Liver (tissue), 8 donors: ENCODE measurements at regions not wholly inside any gene's neighbourhood (a gene's known extent, or its start where the extent isn't known, plus 50 kb on each side); places are given as distances from the start of the nearest gene placed in this dataset.

ENCODE experiments used
- DNase-seq: peaks from one replicate; pipeline ENCODE4 v3.0.0-alpha.2; 2017; ENCODE audit warnings: low spot score
- H3K27ac ChIP-seq, 2 donors: one replicate each; pipeline ENCODE4 v1.7.0; 2013; ENCODE audit warnings: inconsistent platforms in 2 of 2, low read length in 2 of 2, control low read depth in 1 of 2, low read depth in 1 of 2, mild to moderate bottlenecking in 1 of 2
- H3K27me3 ChIP-seq, 4 donors: one replicate each; pipeline versions ENCODE4 v1.6.1 to v1.7.0; 2013; ENCODE audit warnings: low read length in 3 of 4, inconsistent platforms in 1 of 4, mild to moderate bottlenecking in 1 of 4, moderate library complexity in 1 of 4; ENCODE audit not compliant: control insufficient read depth in 4 of 4, insufficient read depth in 4 of 4
- H3K36me3 ChIP-seq, 4 donors: one replicate each; pipeline versions ENCODE4 v1.6.1 to v1.7.0; 2013; ENCODE audit warnings: low read length in 3 of 4, mild to moderate bottlenecking in 3 of 4, low read depth in 1 of 4, moderate library complexity in 1 of 4; ENCODE audit not compliant: control insufficient read depth in 4 of 4, insufficient read depth in 3 of 4
- H3K4me1 ChIP-seq, 4 donors: one replicate each; pipeline versions ENCODE4 v1.6.1 to v1.7.0; 2013; ENCODE audit warnings: low read length in 3 of 4, mild to moderate bottlenecking in 3 of 4, moderate library complexity in 1 of 4; ENCODE audit not compliant: control insufficient read depth in 4 of 4, insufficient read depth in 4 of 4
- H3K4me3 ChIP-seq, 3 donors: one replicate each; pipeline versions ENCODE4 v1.6.1 to v1.7.0; 2013; ENCODE audit warnings: low read length in 3 of 3, control low read depth in 1 of 3, low read depth in 1 of 3, mild to moderate bottlenecking in 1 of 3
- H3K9ac ChIP-seq, 2 donors: one replicate each; pipeline ENCODE4 v1.7.0; 2013; ENCODE audit warnings: low read length in 2 of 2, mild to moderate bottlenecking in 2 of 2, moderate library complexity in 2 of 2, control low read depth in 1 of 2, low read depth in 1 of 2
- H3K9me3 ChIP-seq, 4 donors: one replicate each; pipeline versions ENCODE4 v1.6.1 to v1.7.0; 2013; ENCODE audit warnings: low read length in 3 of 4; ENCODE audit not compliant: control insufficient read depth in 4 of 4
- ATF3 ChIP-seq: IDR thresholded peaks from 2 replicates; pipeline ENCODE4 v1.6.1; 2016; ENCODE audit warnings: antibody characterized with exemption
- EGR1 ChIP-seq, 2 donors: IDR thresholded peaks; 2 replicates each; pipeline ENCODE4 v1.6.1; 2016 to 2018; ENCODE audit warnings: antibody characterized with exemption in 2 of 2, low read depth in 2 of 2
- FOXA1 ChIP-seq: IDR thresholded peaks from 2 replicates; pipeline ENCODE4 v1.6.1; 2016; ENCODE audit warnings: antibody characterized with exemption
- FOXA2 ChIP-seq: IDR thresholded peaks from 2 replicates; pipeline ENCODE4 v1.6.1; 2016; ENCODE audit warnings: antibody characterized with exemption
- GABPA ChIP-seq, 2 donors: IDR thresholded peaks in 1 of 2; conservative IDR thresholded peaks in 1 of 2; 2 replicates each; pipeline ENCODE4 v1.6.1; 2016; ENCODE audit warnings: antibody characterized with exemption in 2 of 2, mild to moderate bottlenecking in 1 of 2, moderate library complexity in 1 of 2
- HNF4A ChIP-seq, 2 donors: conservative IDR thresholded peaks; 2 replicates each; pipeline ENCODE4 v1.6.1; 2016; ENCODE audit warnings: antibody characterized with exemption in 2 of 2, mild to moderate bottlenecking in 2 of 2
- HNF4G ChIP-seq: IDR thresholded peaks from 2 replicates; pipeline ENCODE4 v1.6.1; 2016; ENCODE audit warnings: antibody characterized with exemption
- JUND ChIP-seq, 2 donors: IDR thresholded peaks; 2 replicates each; pipeline ENCODE4 v1.6.1; 2016; ENCODE audit warnings: antibody characterized with exemption in 2 of 2
- NR2F2 ChIP-seq: IDR thresholded peaks from 2 replicates; pipeline ENCODE4 v1.6.1; 2016; ENCODE audit warnings: antibody characterized with exemption
- RAD21 ChIP-seq, 2 donors: IDR thresholded peaks; 2 replicates each; pipeline ENCODE4 v1.6.1; 2016; ENCODE audit warnings: antibody characterized with exemption in 2 of 2, mild to moderate bottlenecking in 2 of 2
- REST ChIP-seq: IDR thresholded peaks from 2 replicates; pipeline ENCODE4 v1.6.1; 2016; ENCODE audit warnings: antibody characterized with exemption, mild to moderate bottlenecking
- RXRA ChIP-seq, 2 donors: IDR thresholded peaks; 2 replicates each; pipeline ENCODE4 v1.6.1; 2017 to 2018; ENCODE audit warnings: antibody characterized with exemption in 2 of 2, mild to moderate bottlenecking in 1 of 2
- SP1 ChIP-seq: IDR thresholded peaks from 2 replicates; pipeline ENCODE4 v1.6.1; 2018; ENCODE audit warnings: antibody characterized with exemption, mild to moderate bottlenecking
- TAF1 ChIP-seq: conservative IDR thresholded peaks from 2 replicates; pipeline ENCODE4 v1.6.1; 2016; ENCODE audit warnings: antibody characterized with exemption, mild to moderate bottlenecking
- YY1 ChIP-seq: IDR thresholded peaks from 2 replicates; pipeline ENCODE4 v1.6.1; 2016; ENCODE audit warnings: antibody characterized with exemption, mild to moderate bottlenecking
- WGBS: extraction: QIAGEN DNeasy Blood & Tissue Kit; methylation state at CpG from one replicate; pipeline ENCODE4 v1.1.7; 2013; 5-methylcytosine and 5-hydroxymethylcytosine counted together
- TF ChIP-seq, protein P1 (sequence below): fragments of 150-350 bp; IDR thresholded peaks from 2 replicates; pipeline ENCODE4 v1.5.1; 2017; ENCODE audit warnings: improper control_type of control experiment, low read depth, low read length; ENCODE audit not compliant: missing input control
- TF ChIP-seq, protein P2 (sequence below): IDR thresholded peaks from 2 replicates; pipeline ENCODE4 v1.6.1; 2016; ENCODE audit warnings: antibody characterized with exemption
- TF ChIP-seq, protein P3 (sequence below): IDR thresholded peaks from 2 replicates; pipeline ENCODE4 v1.6.1; 2016; ENCODE audit warnings: antibody characterized with exemption
- donor health status: healthy.
- donor health status: healthy.
- donor health status: healthy.
- donor health status: healthy.
- donor health status: healthy.

- Histone ChIP-seq H3K27ac (no peak overlapping the region), H3K9me3 (no peaks in the 10 kb centered on the region), H3K4me3 (no peak overlapping the region), H3K4me1 (no peaks in the 10 kb centered on the region), H3K9ac (no peak overlapping the region), H3K27me3 (no peaks in the 10 kb centered on the region), H3K36me3 (no peaks in the 10 kb centered on the region)
- no peak for DNase-seq
- no peak for TF ChIP-seq EGR1 (IDR thresholded peaks at IDR 0.05; ENCODE audit: low read depth in 2 of 2)
- 48% methylated on average over 3 of the region's 3 CpGs for WGBS
These were observed 273.1 kb upstream of the SLC14A2 start for GRCh38 chr18:45342166-45342565.

GRCh38 chr18:45342653-45343052, 272.6 kb upstream of the SLC14A2 start:
- Histone ChIP-seq H3K27me3 (no peaks in the 10 kb centered on the region), H3K36me3 (no peaks in the 10 kb centered on the region), H3K9ac (no peak overlapping the region), H3K4me1 (no peaks in the 10 kb centered on the region), H3K4me3 (no peak overlapping the region), H3K27ac (no peak overlapping the region), H3K9me3 (no peaks in the 10 kb centered on the region)
- no peak for TF ChIP-seq REST
- no peak for TF ChIP-seq HNF4A (conservative IDR thresholded peaks at IDR 0.05)
- TF ChIP-seq GABPA (IDR thresholded peaks at IDR 0.05 in 1 of 2, conservative IDR thresholded peaks at IDR 0.05 in 1 of 2), result no peak
- 91% methylated on average over 3 of the region's 3 CpGs for WGBS
- no peak for DNase-seq

DNA sequence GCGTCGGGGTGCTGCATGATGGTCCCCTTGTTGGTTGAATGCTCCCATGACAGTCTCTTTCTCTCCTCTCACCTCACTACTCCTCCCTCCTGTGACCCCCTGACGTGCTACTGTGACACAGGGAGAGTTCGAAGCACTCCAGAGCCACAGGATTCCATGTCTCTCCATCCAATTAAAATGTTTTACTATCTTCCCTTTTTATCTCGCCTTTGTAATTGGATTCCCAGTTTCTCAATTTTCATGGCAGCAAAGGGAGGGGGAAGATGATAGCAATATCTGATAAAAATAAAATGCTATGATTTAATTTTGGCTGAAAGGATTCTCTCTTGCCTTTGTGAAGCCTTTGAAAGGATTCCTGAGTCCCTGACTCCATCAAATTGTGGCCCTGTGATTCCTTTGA, 271.9 kb upstream of the SLC14A2 start:
- H3K27ac ChIP-seq, result no peak overlapping the region
- WGBS, result 85% methylated on average over 5 of the region's 5 CpGs
- TF ChIP-seq HNF4G (no peak), GABPA (IDR thresholded peaks at IDR 0.05 in 1 of 2, conservative IDR thresholded peaks at IDR 0.05 in 1 of 2) (no peak), NR2F2 (no peak), FOXA2 (no peak), EGR1 (IDR thresholded peaks at IDR 0.05; ENCODE audit: low read depth in 2 of 2) (no peak), FOXA1 (no peak), TAF1 (no peak), REST (no peak), SP1 (no peak), ATF3 (no peak), HNF4A (conservative IDR thresholded peaks at IDR 0.05) (no peak), RAD21 (IDR thresholded peaks at IDR 0.05) (no peak), JUND (IDR thresholded peaks at IDR 0.05) (no peak), YY1 (no peak), RXRA (IDR thresholded peaks at IDR 0.05) (no peak)
- TF ChIP-seq, protein P1, sequence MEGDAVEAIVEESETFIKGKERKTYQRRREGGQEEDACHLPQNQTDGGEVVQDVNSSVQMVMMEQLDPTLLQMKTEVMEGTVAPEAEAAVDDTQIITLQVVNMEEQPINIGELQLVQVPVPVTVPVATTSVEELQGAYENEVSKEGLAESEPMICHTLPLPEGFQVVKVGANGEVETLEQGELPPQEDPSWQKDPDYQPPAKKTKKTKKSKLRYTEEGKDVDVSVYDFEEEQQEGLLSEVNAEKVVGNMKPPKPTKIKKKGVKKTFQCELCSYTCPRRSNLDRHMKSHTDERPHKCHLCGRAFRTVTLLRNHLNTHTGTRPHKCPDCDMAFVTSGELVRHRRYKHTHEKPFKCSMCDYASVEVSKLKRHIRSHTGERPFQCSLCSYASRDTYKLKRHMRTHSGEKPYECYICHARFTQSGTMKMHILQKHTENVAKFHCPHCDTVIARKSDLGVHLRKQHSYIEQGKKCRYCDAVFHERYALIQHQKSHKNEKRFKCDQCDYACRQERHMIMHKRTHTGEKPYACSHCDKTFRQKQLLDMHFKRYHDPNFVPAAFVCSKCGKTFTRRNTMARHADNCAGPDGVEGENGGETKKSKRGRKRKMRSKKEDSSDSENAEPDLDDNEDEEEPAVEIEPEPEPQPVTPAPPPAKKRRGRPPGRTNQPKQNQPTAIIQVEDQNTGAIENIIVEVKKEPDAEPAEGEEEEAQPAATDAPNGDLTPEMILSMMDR, result no peak
- TF ChIP-seq, protein P2, sequence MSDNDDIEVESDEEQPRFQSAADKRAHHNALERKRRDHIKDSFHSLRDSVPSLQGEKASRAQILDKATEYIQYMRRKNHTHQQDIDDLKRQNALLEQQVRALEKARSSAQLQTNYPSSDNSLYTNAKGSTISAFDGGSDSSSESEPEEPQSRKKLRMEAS, result no peak
- TF ChIP-seq, protein P3, sequence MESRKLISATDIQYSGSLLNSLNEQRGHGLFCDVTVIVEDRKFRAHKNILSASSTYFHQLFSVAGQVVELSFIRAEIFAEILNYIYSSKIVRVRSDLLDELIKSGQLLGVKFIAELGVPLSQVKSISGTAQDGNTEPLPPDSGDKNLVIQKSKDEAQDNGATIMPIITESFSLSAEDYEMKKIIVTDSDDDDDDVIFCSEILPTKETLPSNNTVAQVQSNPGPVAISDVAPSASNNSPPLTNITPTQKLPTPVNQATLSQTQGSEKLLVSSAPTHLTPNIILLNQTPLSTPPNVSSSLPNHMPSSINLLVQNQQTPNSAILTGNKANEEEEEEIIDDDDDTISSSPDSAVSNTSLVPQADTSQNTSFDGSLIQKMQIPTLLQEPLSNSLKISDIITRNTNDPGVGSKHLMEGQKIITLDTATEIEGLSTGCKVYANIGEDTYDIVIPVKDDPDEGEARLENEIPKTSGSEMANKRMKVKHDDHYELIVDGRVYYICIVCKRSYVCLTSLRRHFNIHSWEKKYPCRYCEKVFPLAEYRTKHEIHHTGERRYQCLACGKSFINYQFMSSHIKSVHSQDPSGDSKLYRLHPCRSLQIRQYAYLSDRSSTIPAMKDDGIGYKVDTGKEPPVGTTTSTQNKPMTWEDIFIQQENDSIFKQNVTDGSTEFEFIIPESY, result no peak
- H3K27me3 ChIP-seq, result no peaks in the 10 kb centered on the region
- H3K9ac ChIP-seq, result no peak overlapping the region
- H3K4me3 ChIP-seq, result no peak overlapping the region
- no peak for DNase-seq
- H3K36me3 ChIP-seq, result no peaks in the 10 kb centered on the region
- no peaks in the 10 kb centered on the region for H3K4me1 ChIP-seq
- H3K9me3 ChIP-seq, result no peaks in the 10 kb centered on the region
